ENCODE measurements at regions not wholly inside any gene's neighbourhood (a gene's known extent, or its start where the extent isn't known, plus 50 kb on each side); places are given as distances from the start of the nearest gene placed in this dataset.

GRCh38 chr10:117944676-117945447, 101.9 kb downstream of the RAB11FIP2 start:
- TF ChIP-seq MYC (IDR thresholded peaks at IDR 0.05; ENCODE audit: low read depth, low read length) (no peak), MAX (IDR thresholded peaks at IDR 0.05; ENCODE audit: insufficient read depth, insufficient read length) (no peak), POLR2A (IDR thresholded peaks at IDR 0.05; ENCODE audit: low read depth, low read length) (no peak), JUN (IDR thresholded peaks at IDR 0.05; ENCODE audit: borderline replicate concordance, insufficient read depth, insufficient read length, low read depth) (no peak), EZH2 (IDR thresholded peaks at IDR 0.05; ENCODE audit: borderline replicate concordance, low read depth, low read length, severe bottlenecking) (no peak), GATA2 (IDR thresholded peaks at IDR 0.05; ENCODE audit: insufficient read depth, insufficient read length, low read depth, low read length) (no peak), POLR2AphosphoS5 (IDR thresholded peaks at IDR 0.05; ENCODE audit: insufficient read depth, low read depth, low read length) (no peak), FOS (IDR thresholded peaks at IDR 0.05; ENCODE audit: borderline replicate concordance, insufficient read depth, low read length) (no peak), CTCF (IDR thresholded peaks at IDR 0.05; ENCODE audit: extremely low read depth in 1 of 2, insufficient read depth in 1 of 2, low read depth in 1 of 2, low read length in 2 of 2) (no peak)
- POLR2A ChIA-PET, result no interaction called here
- intact Hi-C loops (cut with micrococcal nuclease), result no loop called here
- Histone ChIP-seq H3K4me1 (ENCODE audit: control insufficient read depth, extremely low read depth, insufficient read depth, low read length) (no peaks in the 10 kb centered on the region), H4K20me1 (replicated peaks; ENCODE audit: control insufficient read depth, extremely low read depth, insufficient read depth, low read length) (no peaks in the 10 kb centered on the region), H3K9ac (replicated peaks; ENCODE audit: extremely low read depth, insufficient read depth, low read length) (no peak overlapping the region), H3K9me1 (replicated peaks; ENCODE audit: control insufficient read depth, extremely low read depth, insufficient read depth, low read length) (no peaks in the 10 kb centered on the region), H3K4me2 (ENCODE audit: insufficient read depth, low read length) (no peak overlapping the region), H3K9me3 (replicated peaks; ENCODE audit: control insufficient read depth, insufficient read depth, low read length) (no peaks in the 10 kb centered on the region), H3K4me3 (replicated peaks in 1 of 3; ENCODE audit: insufficient read depth in 1 of 3, low read depth in 1 of 3, low read length in 3 of 3) (no peak overlapping the region), H3K36me3 (ENCODE audit: control insufficient read depth in 2 of 2, extremely low read depth in 1 of 2, insufficient read depth in 2 of 2, low read length in 2 of 2) (no peaks in the 10 kb centered on the region), H2AFZ (ENCODE audit: low read depth, low read length) (no peak overlapping the region), H3K27me3 (ENCODE audit: control insufficient read depth in 2 of 2, insufficient read depth in 2 of 2, low read length in 2 of 2) (no peaks in the 10 kb centered on the region), H3K27ac (ENCODE audit: insufficient read depth, low read depth, low read length) (no peak overlapping the region), H3K79me2 (ENCODE audit: control insufficient read depth, insufficient read depth, low read length) (no peaks in the 10 kb centered on the region)
- FAIRE-seq (no peak), DNase-seq (ENCODE audit: low read depth, low spot score) (no peak)
- dilution Hi-C loops (cut with MboI; ENCODE audit: extremely low pct_ligation_motif_present, low sequenced_read_pairs), result no loop called here
- CTCF ChIA-PET, result no interaction called here
- BruUV-seq (replicated peaks), result no TSS peak

Data from endothelial cell of umbilical vein (primary cell).